Epidermal melanocyte (primary cell): ENCODE measurements at regions not wholly inside any gene's neighbourhood (a gene's known extent, or its start where the extent isn't known, plus 50 kb on each side); places are given as distances from the start of the nearest gene placed in this dataset.
"Not testable (repeated sequence)": the region's sequence is repeated elsewhere in the genome, so short reads cannot be mapped to it uniquely, and the experiment has no call there.

Source experiments
- DNase-seq: peaks from one replicate; pipeline ENCODE4 v3.0.0; 2011; ENCODE audit warnings: low spot score; ENCODE audit not compliant: insufficient read length

DNA sequence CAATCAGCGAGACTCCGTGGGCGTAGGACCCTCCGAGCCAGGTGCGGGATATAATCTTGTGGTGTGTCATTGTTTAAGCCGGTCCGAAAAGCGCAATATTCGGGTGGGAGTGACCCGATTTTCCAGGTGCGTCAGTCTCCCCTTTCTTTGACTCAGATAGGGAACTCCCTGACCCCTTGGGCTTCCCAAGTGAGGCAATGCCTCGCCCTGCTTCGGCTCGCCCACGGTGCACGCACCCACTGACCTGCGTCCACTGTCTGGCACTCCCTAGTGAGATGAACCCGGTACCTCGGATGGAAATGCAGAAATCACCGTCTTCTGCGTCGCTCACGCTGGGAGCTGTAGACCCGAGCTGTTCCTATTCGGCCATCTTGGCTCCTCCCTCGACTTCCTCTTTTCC is 1029.6 kb downstream of the TLE1 start:
- not testable (repeated sequence) for DNase-seq

DNA sequence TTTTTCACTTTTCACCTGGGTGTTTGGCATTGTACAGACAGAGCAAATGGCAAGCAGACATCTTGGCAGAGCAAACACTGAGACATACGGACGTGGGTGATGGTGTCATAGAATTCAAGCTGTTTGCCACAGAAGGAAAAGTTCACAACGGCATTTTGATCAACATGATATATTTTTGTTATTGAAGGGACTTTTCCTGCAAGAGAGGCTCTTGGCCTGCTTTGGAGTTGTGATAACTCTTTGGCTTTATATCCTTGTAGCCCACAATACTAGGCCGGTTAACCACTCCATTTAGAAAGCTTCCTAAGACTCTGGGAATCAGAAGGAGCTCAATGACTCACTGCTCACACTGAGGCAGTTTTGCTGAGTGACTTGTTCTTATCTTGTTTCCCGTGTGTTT is 1038.3 kb downstream of the TLE1 start:
- no peak for DNase-seq

DNA sequence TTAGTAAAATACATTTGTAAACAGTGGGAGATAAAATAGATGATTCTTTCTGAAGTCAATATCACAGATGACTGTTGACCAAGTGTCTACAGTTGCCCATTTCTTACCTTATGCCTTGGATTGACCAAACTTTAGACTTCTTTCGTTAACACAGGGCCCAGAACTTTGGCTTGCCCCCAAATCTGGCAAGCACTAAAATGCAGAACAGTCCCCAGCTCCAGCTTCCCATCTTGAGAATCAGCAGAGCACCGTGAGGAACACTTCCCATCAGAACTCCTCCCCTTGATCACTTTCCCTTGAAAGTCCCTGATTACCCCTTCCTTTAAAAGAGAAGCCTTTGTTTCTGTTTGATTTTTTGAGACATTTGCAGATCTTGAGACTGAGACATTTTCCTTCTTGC is 1039.9 kb downstream of the TLE1 start:
- DNase-seq = no peak

DNA sequence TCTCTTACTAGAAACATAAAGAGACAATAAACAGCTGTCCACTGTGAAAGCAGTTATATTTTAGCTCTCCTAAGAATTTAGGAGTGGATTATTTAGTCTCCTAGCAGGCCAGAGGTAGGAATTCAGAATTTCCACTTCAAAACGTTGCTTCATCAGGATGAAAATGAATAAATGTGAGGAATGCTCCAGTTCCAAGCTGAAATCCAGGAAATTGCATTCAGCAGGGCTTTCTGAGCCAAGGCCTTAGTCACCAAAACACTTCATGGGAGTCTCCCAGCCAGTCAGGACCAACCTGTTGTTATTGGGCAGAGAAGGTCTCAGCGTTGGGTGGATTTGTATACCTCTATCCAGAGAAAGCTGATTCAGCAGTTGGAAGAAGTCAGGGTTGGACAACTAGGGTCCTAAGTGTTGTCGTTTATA is 1040.3 kb downstream of the TLE1 start:
- DNase-seq = peak; percentile 44

DNA sequence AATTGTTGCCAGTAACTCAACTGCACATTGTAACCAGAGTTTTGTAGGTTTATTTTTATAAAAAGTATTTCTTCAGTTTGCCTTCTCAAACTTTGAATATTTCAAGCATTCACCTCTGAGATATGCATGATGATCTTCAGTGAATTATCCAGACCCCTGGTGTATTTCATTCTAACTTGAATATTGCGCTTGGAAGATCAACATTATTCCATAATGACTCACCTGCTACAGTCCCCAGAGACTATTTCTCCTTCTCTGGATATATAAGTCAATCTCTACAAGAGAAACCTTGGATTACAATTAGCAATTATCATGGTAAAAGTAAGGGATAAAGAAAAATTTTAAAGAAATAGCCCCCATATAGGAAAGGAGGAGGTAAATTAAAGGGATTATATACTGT is 1041.0 kb downstream of the TLE1 start:
- no peak for DNase-seq

DNA sequence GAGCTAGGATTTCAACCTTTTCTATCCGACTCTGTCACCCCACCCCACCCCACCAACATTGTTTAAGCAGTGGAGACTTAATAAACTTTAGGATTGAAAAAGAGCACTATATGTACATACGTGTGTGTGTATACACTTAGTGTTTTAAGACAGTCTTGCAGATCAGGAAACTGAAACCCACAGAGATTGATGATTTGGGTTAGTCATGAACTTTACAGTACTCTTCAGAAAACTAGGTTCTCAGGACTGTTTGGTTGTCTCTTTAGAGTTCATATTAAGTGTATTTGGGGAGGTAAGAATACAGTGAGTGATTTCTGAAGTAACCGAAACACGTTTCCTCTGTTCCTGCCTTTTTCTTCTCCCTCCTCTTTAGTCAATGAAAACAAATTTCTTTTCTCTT is 1043.1 kb downstream of the TLE1 start:
- no peak for DNase-seq

DNA sequence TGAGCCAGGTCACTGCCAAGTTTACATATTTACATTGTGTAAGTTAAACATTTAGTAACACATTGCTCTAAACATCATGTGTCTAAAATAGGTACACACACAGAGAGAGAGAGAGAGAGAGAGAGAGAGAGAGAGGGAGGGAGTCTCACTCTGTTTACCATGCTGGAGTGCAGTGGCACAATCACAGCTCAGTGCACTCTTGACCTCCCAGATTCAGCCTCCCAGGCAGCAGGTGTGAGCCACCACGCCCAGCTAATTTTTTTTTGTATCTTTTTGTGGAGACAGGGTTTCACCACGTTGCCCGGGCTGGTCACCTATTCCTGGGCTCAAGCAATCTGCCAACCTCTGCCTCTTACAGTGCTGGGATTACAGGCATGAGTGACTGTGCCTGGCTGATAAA is 1045.3 kb downstream of the TLE1 start:
- DNase-seq = no peak

DNA sequence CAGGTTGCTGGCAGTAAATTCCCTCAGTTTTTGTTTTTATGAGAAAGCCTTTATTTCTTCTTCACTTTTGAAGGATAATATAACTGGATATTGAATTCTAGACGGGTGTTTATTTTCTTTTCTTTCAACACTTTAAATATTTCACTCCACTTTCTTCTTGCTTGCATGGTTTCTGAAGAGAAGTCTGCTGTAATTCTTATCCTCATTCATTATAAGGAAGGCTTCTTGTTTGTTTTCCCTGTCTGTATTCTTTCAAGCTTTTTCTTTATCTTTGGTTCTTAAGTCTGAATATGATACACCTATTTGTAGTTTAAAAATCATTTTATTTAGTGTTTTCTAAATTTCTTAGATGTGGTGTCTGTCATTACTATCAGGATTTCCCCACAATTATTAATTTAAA is 1054.3 kb downstream of the TLE1 start:
- DNase-seq = no peak

DNA sequence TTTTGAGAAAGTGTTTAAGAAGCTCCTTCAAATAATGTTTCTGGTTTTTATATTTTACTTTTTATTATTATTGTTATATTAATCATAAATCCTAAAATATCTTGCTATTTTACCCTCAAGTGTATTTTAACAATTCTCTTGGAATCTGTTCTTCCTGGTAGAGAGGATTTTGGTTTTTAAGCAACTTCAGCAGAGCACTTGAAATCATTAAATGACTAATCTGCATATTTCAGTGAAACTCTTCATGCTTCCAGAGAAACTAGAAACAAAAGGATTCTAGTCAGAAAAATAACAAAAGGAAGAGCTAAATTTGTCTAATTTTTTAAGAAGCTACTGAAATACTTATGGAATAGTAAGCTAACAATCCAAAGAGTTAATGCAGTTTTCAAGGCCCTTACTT is 1057.3 kb downstream of the TLE1 start:
- no peak for DNase-seq

DNA sequence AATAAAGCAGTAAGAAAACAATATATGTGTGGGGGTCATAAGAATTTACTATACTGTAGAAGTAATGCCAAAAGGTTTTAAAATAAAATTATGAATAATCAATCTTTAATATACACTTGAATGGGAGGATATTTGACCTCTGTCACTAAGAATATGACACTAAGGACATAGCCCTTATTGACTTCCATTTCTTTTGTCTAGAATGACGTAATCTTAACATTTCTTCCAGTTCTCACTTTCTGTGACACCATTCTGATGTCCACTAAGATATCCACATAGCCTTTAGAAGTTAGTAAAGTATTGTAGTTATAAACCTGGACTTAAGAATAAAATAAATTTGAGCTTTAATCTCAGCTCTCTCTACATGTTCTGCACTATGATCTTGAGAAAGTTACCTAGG is 1050.7 kb downstream of the TLE4 start:
- no peak for DNase-seq

DNA sequence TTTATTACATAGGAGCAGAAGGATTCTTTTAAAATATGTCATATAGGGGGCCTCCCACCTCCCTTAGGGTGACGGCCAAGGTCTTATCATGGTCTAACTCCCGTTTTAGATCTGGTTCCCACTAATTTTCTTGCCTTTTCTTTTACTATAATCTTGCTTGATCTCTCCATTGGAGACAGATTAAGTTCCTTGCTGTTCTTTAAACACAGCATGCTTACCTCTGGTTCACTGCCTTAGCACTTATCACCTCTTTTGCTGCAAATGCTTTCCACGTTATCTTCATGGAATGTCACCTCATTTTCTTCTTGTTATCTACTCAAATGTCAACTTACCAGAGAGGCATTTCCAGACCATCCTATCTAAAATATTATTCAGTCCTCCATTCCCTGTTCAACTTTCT is 1047.6 kb downstream of the TLE4 start:
- DNase-seq = no peak

DNA sequence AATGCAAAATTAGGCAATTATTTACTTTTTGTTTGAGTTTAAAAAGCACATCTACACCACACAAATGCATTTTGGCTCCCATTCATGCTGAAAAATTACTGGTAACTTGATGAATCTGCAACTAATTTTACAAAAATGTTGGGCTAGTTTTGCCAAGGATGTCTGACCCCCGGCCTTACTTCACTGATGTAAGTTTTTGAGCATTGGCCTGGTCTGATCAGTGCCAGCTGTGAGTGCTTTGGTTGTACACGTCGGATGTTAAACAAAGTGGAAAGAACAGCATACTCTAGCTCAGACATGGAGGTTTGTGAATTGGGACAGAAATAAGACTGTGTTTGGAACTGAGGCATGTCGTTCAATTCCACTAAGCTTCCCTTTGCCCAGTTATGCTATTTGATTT is 1044.2 kb downstream of the TLE4 start:
- DNase-seq = no peak

DNA sequence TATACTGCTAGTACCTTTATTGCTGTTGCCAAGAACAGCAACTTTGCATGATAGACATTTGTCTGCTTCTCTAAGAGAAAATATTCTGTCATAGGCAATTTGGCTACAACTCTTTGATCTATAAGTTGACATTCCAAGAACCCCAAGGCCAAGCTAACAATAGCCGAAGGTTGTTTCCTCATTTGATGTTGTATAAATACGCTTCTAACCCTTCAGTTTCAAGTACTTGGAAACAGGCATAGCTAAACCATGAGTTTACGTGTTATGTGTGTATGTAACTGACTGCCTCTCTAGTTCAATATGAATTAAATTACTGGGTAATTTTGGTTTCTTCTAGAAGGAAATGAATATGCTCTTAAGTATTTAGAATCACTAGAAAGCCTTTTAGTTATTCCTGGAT is 1034.0 kb downstream of the TLE4 start:
- DNase-seq = no peak

DNA sequence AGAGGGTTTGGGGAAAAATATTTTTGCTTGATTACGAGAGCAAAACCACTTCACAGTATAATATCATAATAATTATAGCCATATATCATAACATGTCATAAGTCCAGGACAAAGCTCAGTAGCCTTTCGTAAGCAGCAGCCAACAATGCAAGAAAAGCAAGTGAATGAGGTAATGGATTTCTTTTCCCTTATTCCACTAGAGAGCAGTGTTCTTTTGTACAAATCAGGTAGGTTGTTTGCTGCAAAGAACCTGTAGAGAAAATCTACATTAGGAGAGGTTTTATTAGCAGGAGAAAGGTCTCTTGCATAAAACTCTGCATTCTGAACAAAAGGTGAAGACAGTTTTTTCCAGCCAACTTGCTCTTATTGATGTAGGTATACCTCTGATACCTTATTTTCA is 1033.4 kb downstream of the TLE4 start:
- no peak for DNase-seq

DNA sequence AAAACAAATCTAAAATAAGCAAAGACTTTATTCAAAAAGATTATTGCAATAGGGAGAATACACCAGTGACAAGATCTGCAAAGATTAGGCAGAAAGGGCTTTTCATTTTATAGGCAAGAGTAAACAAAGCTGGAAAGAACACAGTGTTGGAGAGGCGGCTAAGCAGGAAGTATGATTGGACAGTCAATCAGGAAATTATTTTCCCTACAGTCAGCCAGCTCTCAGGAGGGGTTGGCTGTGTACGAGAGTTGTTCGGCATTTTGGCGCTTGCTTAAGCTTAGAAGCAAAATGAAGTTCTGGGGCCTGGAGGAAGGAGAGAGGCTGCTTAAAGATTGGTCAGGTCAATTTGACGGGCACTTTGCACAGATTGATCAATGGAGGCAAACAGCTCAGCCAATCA is 1030.5 kb downstream of the TLE4 start:
- DNase-seq = no peak

DNA sequence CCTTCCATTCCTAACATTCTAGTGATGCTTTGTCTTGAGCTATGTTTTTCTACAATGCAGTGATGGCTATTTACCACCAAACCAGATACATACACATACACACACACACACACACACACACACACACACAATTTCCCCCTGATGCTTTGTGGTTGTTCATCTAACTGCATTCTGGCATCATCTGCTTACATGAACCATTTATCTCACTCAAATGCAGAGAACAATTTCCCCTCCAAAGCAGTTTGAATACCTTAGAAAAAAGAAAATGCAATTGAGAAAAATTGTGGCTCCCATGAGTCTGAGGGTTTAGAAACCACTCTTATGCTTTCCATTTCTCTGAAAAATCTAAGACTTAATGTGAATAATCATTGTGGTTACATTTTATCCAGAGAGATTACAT is 1024.8 kb downstream of the TLE4 start:
- no peak for DNase-seq

DNA sequence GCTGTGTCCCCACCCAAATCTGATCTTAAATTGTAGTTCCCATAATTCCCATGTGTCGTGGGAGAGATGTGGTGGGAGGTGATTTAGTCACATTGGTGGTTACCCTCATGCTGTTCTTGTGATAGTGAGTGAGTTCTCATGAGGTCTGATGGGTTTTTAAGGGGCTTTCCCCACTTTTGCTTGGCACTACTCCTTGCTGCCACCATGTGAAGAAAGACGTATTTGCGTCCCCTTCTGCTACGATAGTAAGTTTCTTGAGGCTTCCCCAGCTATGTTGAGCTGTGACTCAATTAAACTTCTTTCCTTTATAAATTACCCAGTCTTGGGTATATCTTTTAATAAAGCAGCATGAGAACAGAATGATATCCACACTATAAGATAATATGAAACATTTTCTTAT is 1023.4 kb downstream of the TLE4 start:
- no peak for DNase-seq

DNA sequence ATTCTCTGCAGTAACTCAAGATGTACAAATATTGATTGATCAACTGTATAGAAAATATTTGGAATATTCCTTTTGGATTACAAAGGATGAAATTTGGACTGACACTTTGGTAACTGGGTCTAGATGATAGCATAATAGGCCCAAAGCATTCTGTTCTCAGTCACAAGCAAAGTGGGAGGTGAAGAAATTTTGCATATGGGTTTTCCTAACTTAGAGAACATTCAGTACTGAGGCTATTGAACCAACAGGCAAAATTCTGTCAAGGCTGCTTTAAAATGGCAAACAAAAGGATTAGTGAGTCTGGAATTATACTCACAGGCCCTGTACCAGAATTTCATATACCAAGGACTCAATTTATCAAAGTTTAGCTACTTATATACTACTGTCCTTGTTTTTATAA is 1020.6 kb downstream of the TLE4 start:
- no peak for DNase-seq

DNA sequence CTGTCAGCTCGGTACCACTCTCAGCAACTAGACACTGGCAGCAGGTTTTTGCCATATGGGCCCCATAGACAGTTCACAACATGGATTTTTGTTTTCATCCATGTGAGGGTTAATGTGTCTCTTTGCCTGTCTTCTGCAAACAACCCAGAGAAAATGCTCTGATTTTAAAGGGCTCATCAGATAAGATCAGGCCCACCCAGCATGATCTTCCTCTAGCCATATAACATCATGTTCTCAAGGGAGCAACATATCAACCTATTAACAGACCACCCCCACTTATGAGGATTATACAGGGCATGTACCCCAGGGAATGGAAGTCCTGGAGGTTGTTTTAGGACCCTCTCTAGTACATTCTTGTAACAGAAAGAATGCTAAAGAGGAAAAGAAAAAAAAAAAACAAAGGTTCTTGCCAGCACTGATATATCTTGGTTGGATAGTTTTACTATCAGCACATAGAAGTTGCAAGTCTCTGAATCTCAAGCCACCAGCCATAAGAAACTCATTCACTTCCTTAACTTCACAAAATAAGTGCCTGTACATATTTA is 1015.1 kb downstream of the TLE4 start:
- no peak for DNase-seq

DNA sequence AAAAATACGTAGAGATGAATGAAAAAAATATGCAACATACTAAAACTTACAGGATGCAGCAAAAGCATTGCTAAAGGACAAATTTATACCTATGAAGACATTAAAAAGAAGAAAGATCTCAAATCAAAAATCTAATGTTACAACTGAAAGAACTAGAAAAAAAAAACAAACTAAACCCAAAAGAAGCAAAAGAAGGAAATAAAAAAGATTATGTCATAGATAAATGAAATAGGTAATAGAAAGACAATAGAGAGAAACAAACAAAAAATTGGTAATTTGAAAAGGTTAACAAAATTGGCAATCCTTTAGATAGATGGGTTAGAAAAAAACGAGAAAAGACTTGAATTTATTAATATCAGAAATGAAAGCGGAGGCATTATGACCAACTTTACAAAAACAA is 1000.2 kb downstream of the TLE4 start:
- no peak for DNase-seq

DNA sequence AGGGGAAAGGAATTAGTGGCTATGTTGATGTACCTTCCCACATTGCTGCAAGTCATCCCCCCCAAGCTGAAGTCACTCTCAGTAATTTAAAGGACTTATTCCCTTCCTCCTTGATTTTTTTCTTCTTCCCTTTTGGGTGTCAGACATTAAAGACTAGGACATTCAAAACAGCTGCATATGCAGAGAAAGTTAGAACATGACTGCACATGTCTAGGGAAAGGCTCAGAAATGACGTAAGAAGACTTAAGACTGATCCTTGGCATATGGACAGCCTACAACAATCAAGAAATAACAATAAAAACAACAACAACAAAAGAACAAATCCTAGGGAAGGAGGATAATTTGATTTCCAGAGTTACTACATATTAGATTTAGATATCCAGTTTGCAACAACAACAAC is 997.5 kb downstream of the TLE4 start:
- no peak for DNase-seq

DNA sequence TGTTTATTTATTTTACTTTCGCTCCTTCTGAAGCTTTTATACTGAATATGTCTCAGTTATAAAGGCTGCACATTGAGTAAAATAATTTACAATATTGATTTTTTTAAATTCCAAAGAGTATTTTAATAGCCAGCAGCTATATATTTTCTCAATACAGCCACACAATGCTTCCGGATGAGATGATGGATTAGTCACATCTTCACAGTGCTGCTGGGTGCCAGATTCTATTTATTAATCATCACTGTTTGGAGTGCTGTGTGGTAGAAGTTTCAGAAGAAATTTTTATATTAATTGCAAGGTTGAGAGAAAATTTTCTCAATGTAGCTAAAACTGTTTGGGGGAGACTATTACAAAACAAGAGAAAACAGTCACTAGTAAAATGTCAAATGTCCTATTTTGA is 989.8 kb downstream of the TLE4 start:
- no peak for DNase-seq

DNA sequence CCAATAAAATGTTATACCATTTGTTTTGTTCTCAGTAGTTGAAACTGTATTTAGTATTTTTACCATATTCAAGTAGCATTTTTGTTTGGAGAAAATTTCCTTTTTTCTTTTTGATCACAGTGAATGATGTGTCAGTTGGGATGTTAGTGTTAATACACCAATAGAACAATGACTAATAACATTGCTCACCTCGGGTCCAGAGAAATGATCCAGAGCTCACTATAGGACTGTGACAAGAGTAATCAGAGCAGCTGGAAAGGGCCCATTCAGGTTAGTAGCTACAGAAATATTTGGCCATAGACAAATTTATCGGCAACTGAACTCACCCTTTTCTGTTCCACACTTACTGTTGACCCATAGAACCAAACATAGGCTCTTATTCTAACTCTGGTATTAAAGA is 989.2 kb downstream of the TLE4 start:
- DNase-seq = no peak

DNA sequence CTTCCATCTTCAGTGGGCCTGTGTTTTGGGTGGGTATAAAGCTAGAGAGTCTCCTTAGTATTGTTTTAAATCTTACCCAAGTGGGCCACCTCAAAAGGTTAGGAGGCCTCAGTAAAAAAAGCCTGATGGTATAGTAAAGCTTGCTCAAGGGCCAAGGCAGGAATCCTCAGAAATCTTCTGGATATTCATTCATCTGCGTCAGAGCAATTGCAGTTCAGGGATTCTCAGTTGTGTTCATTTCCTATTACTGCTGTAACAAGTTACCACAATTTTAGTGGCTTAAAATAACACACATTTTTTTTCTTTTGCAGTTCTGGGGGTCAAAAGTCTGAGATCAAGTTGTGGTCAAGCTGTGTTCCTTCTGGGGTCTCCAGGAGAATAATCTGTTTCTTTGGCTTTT is 985.5 kb downstream of the TLE4 start:
- no peak for DNase-seq
